HL-60 (cell line): ENCODE measurements at regions not wholly inside any gene's neighbourhood (a gene's known extent, or its start where the extent isn't known, plus 50 kb on each side); places are given as distances from the start of the nearest gene placed in this dataset.

Experiments used
- CTCF ChIP-seq: IDR thresholded peaks from one replicate; pipeline ENCODE4 v1.5.1; 2011; ENCODE audit warnings: low read length, control low read depth, inconsistent platforms; ENCODE audit not compliant: insufficient read depth
- GABPA ChIP-seq: IDR thresholded peaks from 2 replicates; pipeline ENCODE4 v1.6.1; 2012; ENCODE audit warnings: low read depth
- POLR2AphosphoS5 ChIP-seq: IDR thresholded peaks from 2 replicates; pipeline ENCODE4 v1.6.1; 2012; ENCODE audit warnings: low read depth
- REST ChIP-seq: IDR thresholded peaks from 2 replicates; pipeline ENCODE4 v1.6.1; 2012; ENCODE audit warnings: low read depth; ENCODE audit not compliant: insufficient replicate concordance
- SPI1 ChIP-seq: IDR thresholded peaks from 2 replicates; pipeline ENCODE4 v1.6.1; 2012; ENCODE audit warnings: low read depth, mild to moderate bottlenecking, borderline replicate concordance

- TF ChIP-seq CTCF = no peak
- TF ChIP-seq POLR2AphosphoS5 = no peak
- no peak for TF ChIP-seq REST
- TF ChIP-seq SPI1 = no peak
- TF ChIP-seq GABPA = no peak
Measured at GRCh38 chr5:2981035-2981434, 229.6 kb upstream of the IRX2 start.
